ENCODE measurements at regions not wholly inside any gene's neighbourhood (a gene's known extent, or its start where the extent isn't known, plus 50 kb on each side); places are given as distances from the start of the nearest gene placed in this dataset.
A peak's percentile ranks its signal among the peaks of the same experiment; 100 is the strongest.

GRCh38 chr5:90037646-90038045 lies 371.9 kb downstream of the CETN3 start:
- DNase-seq (ENCODE audit: extremely low spot score), result no peak
- no peaks in the 10 kb centered on the region for H3K4me1 ChIP-seq
- 84% methylated on average over 4 of the region's 4 CpGs for WGBS

GRCh38 chr5:90022711-90023053 lies 386.9 kb downstream of the CETN3 start:
- TF ChIP-seq EP300 (IDR thresholded peaks at IDR 0.05) (no peak), CTCF (IDR thresholded peaks at IDR 0.05) (no peak), POLR2AphosphoS5 (IDR thresholded peaks at IDR 0.05) (no peak)
- no peak for DNase-seq (ENCODE audit: extremely low spot score)
- no peak overlapping the region for H3K27ac ChIP-seq (replicated peaks in 1 of 4)
- peaks cover 0 to 4% (median 2%) of the 10 kb centered on the region in 4 donors for H3K4me1 ChIP-seq
- H3K9me3 ChIP-seq, result no peaks in the 10 kb centered on the region
- H3K36me3 ChIP-seq, result no peaks in the 10 kb centered on the region
- intact Hi-C loops (cut with DNase I), result no loop called here
- H3K4me3 ChIP-seq, result no peak overlapping the region
- no peaks in the 10 kb centered on the region for H3K27me3 ChIP-seq

More at GRCh38 chr5:90037646-90038045, 371.9 kb downstream of the CETN3 start:
- intact Hi-C loops (cut with DNase I), result no loop called here
- Histone ChIP-seq H3K4me3 (no peak overlapping the region), H3K36me3 (no peaks in the 10 kb centered on the region), H3K27ac (replicated peaks in 1 of 4) (no peak overlapping the region), H3K27me3 (no peaks in the 10 kb centered on the region), H3K9me3 (peaks cover 0 to 23% (median 9%) of the 10 kb centered on the region in 4 donors)
- no peak for TF ChIP-seq POLR2A (IDR thresholded peaks at IDR 0.05; ENCODE audit: low read depth)
- TF ChIP-seq POLR2AphosphoS5 (IDR thresholded peaks at IDR 0.05), result no peak
- TF ChIP-seq CTCF (IDR thresholded peaks at IDR 0.05), result no peak
- TF ChIP-seq EP300 (IDR thresholded peaks at IDR 0.05), result no peak

GRCh38 chr5:90022002-90022710 lies 387.4 kb downstream of the CETN3 start:
- Histone ChIP-seq H3K9me3 (no peaks in the 10 kb centered on the region), H3K27ac (replicated peaks in 1 of 4) (no peak overlapping the region), H3K36me3 (no peaks in the 10 kb centered on the region), H3K4me1 (peaks cover 0 to 4% (median 2%) of the 10 kb centered on the region in 4 donors), H3K27me3 (no peaks in the 10 kb centered on the region), H3K4me3 (no peak overlapping the region)
- intact Hi-C loops (cut with DNase I), result no loop called here
- TF ChIP-seq EP300 (IDR thresholded peaks at IDR 0.05), result no peak
- TF ChIP-seq POLR2AphosphoS5 (IDR thresholded peaks at IDR 0.05), result no peak
- TF ChIP-seq CTCF (IDR thresholded peaks at IDR 0.05), result no peak
- no peak for TF ChIP-seq POLR2A (IDR thresholded peaks at IDR 0.05; ENCODE audit: low read depth)
- no peak for DNase-seq (ENCODE audit: extremely low spot score)
- 81% methylated on average over 1 of the region's 1 CpG for WGBS

- Histone ChIP-seq H3K9me3 (no peaks in the 10 kb centered on the region), H3K4me1 (peaks cover 0 to 4% (median 2%) of the 10 kb centered on the region in 4 donors), H3K4me3 (peak overlapping the region; percentile 18 to 46 (median 44)), H3K27me3 (no peaks in the 10 kb centered on the region), H3K36me3 (no peaks in the 10 kb centered on the region), H3K27ac (replicated peaks in 1 of 4) (peak overlapping the region; percentile 7 to 45 (median 27))
- 65% methylated on average over 5 of the region's 5 CpGs for WGBS
- intact Hi-C loops (cut with DNase I), result no loop called here
- TF ChIP-seq POLR2AphosphoS5 (IDR thresholded peaks at IDR 0.05) (no peak), EP300 (IDR thresholded peaks at IDR 0.05) (no peak), POLR2A (IDR thresholded peaks at IDR 0.05; ENCODE audit: low read depth) (no peak), CTCF (IDR thresholded peaks at IDR 0.05) (no peak)
- no peak for DNase-seq (ENCODE audit: extremely low spot score)
Measured at GRCh38 chr5:90020575-90021538, 388.7 kb downstream of the CETN3 start.

All from esophagus muscularis mucosa (tissue), 4 donors.